ENCODE measurements at regions not wholly inside any gene's neighbourhood (a gene's known extent, or its start where the extent isn't known, plus 50 kb on each side); places are given as distances from the start of the nearest gene placed in this dataset.

GRCh38 chr12:104814944-104815343 lies 143.1 kb downstream of the SLC41A2 start:
- TF ChIP-seq CTCF (IDR thresholded peaks at IDR 0.05; ENCODE audit: low read depth, low read length, missing control alignments): no peak
- DNase-seq (ENCODE audit: extremely low read depth, low read depth): no peak
- no peak overlapping the region for H3K4me3 ChIP-seq (replicated peaks; ENCODE audit: low read depth, low read length)
